HL-60 (cell line): ENCODE measurements at regions not wholly inside any gene's neighbourhood (a gene's known extent, or its start where the extent isn't known, plus 50 kb on each side); places are given as distances from the start of the nearest gene placed in this dataset.

Experiments used
- CTCF ChIP-seq: IDR thresholded peaks from one replicate; pipeline ENCODE4 v1.5.1; 2011; ENCODE audit warnings: low read length, control low read depth, inconsistent platforms; ENCODE audit not compliant: insufficient read depth
- GABPA ChIP-seq: IDR thresholded peaks from 2 replicates; pipeline ENCODE4 v1.6.1; 2012; ENCODE audit warnings: low read depth
- POLR2AphosphoS5 ChIP-seq: IDR thresholded peaks from 2 replicates; pipeline ENCODE4 v1.6.1; 2012; ENCODE audit warnings: low read depth
- REST ChIP-seq: IDR thresholded peaks from 2 replicates; pipeline ENCODE4 v1.6.1; 2012; ENCODE audit warnings: low read depth; ENCODE audit not compliant: insufficient replicate concordance
- SPI1 ChIP-seq: IDR thresholded peaks from 2 replicates; pipeline ENCODE4 v1.6.1; 2012; ENCODE audit warnings: low read depth, mild to moderate bottlenecking, borderline replicate concordance

- TF ChIP-seq CTCF (no peak), POLR2AphosphoS5 (no peak), GABPA (no peak), SPI1 (no peak), REST (no peak)
These were observed 54.7 kb upstream of the DSCAM start for GRCh38 chr21:40901691-40902090.
